Prostate gland (tissue), 2 donors: ENCODE measurements at regions not wholly inside any gene's neighbourhood (a gene's known extent, or its start where the extent isn't known, plus 50 kb on each side); places are given as distances from the start of the nearest gene placed in this dataset.

Experiments
- DNase-seq: peaks from one replicate; pipeline ENCODE4 v3.0.0-alpha.2; 2019; ENCODE audit warnings: low spot score
- H3K27ac ChIP-seq, 2 donors: fragments of 200-600 bp; sonication (generic); 2 replicates each; pipeline ENCODE4 v1.5.1; 2017 to 2019
- H3K27me3 ChIP-seq: fragments of 200-600 bp; sonication (generic); replicated peaks from 2 replicates; pipeline ENCODE4 v1.5.1; 2019; ENCODE audit not compliant: insufficient read depth
- H3K36me3 ChIP-seq, 2 donors: fragments of 200-600 bp; sonication (generic); 1 replicate in 1 of 2; 2 replicates in 1 of 2; pipeline versions ENCODE4 v1.5.1 to v1.8.1; 2017 to 2019
- H3K4me1 ChIP-seq: fragments of 200-600 bp; sonication (generic); replicated peaks from 2 replicates; pipeline ENCODE4 v1.5.1; 2019
- H3K4me3 ChIP-seq, 2 donors: fragments of 200-600 bp; sonication (generic); 2 replicates each; pipeline ENCODE4 v1.5.1; 2017 to 2019
- H3K9me3 ChIP-seq: fragments of 200-600 bp; sonication (generic); 2 replicates; pipeline ENCODE4 v1.5.1; 2017
- POLR2A ChIP-seq: fragments of 450-650 bp; IDR thresholded peaks from one replicate; pipeline ENCODE4 v1.6.1; 2016; ENCODE audit warnings: antibody characterized with exemption, mild to moderate bottlenecking
- POLR2AphosphoS5 ChIP-seq: sonication (generic); formaldehyde crosslinking; IDR thresholded peaks from one replicate; pipeline ENCODE4 v1.6.1; 2017; ENCODE audit warnings: antibody characterized with exemption
- WGBS: methylation state at CpG from one replicate; pipeline ENCODE4 v1.1.5; 2018; 5-methylcytosine and 5-hydroxymethylcytosine counted together
- intact Hi-C: fragments of 100-400 bp; cut with DNase I; formaldehyde crosslinking; loops from one replicate; pipeline ENCODE4 v1.14.2; 2022
- TF ChIP-seq, protein P1 (sequence below), 4 experiments: fragments of 200-600 bp in 2 of 4; fragments of 450-650 bp in 2 of 4; sonication (generic) in 2 of 4; IDR thresholded peaks; 1 replicate in 3 of 4; 2 replicates in 1 of 4; pipeline ENCODE4 v1.5.1; 2016 to 2019; ENCODE audit warnings: antibody characterized with exemption in 4 of 4, mild to moderate bottlenecking in 2 of 4, moderate library complexity in 2 of 4

DNA sequence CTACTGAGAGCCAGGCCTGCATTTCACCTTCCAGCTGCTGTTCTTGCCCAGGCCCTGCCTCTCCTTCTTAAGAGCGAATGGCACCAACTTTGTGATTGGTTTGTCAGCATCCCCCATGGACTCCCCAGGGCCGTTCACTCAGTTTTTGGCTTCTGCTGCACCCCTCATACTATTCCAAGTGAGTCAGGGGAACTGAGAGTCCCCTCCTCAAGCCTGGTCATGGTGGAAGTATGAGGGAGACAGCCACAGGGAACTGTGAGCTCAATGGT, 62.4 kb upstream of the ANTXRL start:
- intact Hi-C loops, result loop anchor here (10.0 kb wide), 1 partner anchor 330 kb away; the partner anchor contains the start of gene GPRIN2
- no peak for DNase-seq
- no peaks in the 10 kb centered on the region for H3K9me3 ChIP-seq
- H3K4me3 ChIP-seq, result no peak overlapping the region
- H3K27me3 ChIP-seq, result no peaks in the 10 kb centered on the region
- no peaks in the 10 kb centered on the region for H3K36me3 ChIP-seq
- no peak overlapping the region for H3K27ac ChIP-seq
- TF ChIP-seq POLR2A (no peak), POLR2AphosphoS5 (no peak)
- TF ChIP-seq, protein P1, sequence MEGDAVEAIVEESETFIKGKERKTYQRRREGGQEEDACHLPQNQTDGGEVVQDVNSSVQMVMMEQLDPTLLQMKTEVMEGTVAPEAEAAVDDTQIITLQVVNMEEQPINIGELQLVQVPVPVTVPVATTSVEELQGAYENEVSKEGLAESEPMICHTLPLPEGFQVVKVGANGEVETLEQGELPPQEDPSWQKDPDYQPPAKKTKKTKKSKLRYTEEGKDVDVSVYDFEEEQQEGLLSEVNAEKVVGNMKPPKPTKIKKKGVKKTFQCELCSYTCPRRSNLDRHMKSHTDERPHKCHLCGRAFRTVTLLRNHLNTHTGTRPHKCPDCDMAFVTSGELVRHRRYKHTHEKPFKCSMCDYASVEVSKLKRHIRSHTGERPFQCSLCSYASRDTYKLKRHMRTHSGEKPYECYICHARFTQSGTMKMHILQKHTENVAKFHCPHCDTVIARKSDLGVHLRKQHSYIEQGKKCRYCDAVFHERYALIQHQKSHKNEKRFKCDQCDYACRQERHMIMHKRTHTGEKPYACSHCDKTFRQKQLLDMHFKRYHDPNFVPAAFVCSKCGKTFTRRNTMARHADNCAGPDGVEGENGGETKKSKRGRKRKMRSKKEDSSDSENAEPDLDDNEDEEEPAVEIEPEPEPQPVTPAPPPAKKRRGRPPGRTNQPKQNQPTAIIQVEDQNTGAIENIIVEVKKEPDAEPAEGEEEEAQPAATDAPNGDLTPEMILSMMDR (IDR thresholded peaks at IDR 0.05), result no peak
- H3K4me1 ChIP-seq, result no peaks in the 10 kb centered on the region
- 89% methylated on average over 2 of the region's 2 CpGs for WGBS

- no peak overlapping the region for H3K4me3 ChIP-seq
- TF ChIP-seq POLR2A, result no peak
- no peak for TF ChIP-seq POLR2AphosphoS5
- TF ChIP-seq, protein P1 (IDR thresholded peaks at IDR 0.05), result no peak
- H3K36me3 ChIP-seq, result no peaks in the 10 kb centered on the region
- H3K27me3 ChIP-seq, result no peaks in the 10 kb centered on the region
- no peak for DNase-seq
- no peak overlapping the region for H3K27ac ChIP-seq
- H3K4me1 ChIP-seq, result no peaks in the 10 kb centered on the region
- no peaks in the 10 kb centered on the region for H3K9me3 ChIP-seq
- intact Hi-C loops, result loop anchor here (10.0 kb wide), 1 partner anchor 329 kb away; the partner anchor contains the start of gene GPRIN2
- WGBS, result 77% methylated on average over 5 of the region's 5 CpGs
Measured at GRCh38 chr10:46225597-46225996, 61.2 kb upstream of the ANTXRL start.

DNA sequence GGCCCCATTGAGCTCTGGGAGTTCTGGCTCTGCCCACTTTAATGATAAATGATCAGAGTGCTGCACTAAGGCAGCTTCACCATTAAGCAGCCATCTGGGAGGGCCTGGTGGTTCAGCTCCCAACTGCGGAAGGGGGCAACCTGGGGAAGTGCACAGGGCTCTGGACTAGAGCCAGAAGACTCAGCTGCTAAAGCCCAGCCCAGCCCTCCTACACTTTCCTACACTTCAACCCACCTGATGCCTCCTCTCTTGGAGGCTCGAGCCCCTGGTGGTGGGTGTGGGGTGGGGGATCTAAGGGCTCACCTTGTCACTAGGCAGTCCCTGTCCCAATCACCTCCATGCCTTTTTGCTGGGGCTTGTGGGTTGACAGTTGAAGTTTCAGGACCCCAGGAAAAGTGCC, 60.6 kb upstream of the ANTXRL start:
- TF ChIP-seq POLR2AphosphoS5 (no peak), POLR2A (no peak)
- TF ChIP-seq, protein P1 (IDR thresholded peaks at IDR 0.05), result no peak
- intact Hi-C loops, result loop anchor here (10.0 kb wide), 1 partner anchor 329 kb away; the partner anchor contains the start of gene GPRIN2
- H3K4me3 ChIP-seq, result no peak overlapping the region
- no peaks in the 10 kb centered on the region for H3K9me3 ChIP-seq
- H3K27me3 ChIP-seq, result no peaks in the 10 kb centered on the region
- H3K4me1 ChIP-seq, result no peaks in the 10 kb centered on the region
- no peak for DNase-seq
- 61% methylated on average over 2 of the region's 2 CpGs for whole genome bisulfite sequencing
- no peaks in the 10 kb centered on the region for H3K36me3 ChIP-seq
- no peak overlapping the region for H3K27ac ChIP-seq

GRCh38 chr10:46226900-46227558, 59.8 kb upstream of the ANTXRL start:
- Histone ChIP-seq H3K27me3 (no peaks in the 10 kb centered on the region), H3K36me3 (no peaks in the 10 kb centered on the region), H3K9me3 (no peaks in the 10 kb centered on the region), H3K27ac (no peak overlapping the region), H3K4me3 (no peak overlapping the region), H3K4me1 (no peaks in the 10 kb centered on the region)
- intact Hi-C loops, result loop anchor here (10.0 kb wide), 1 partner anchor 328 kb away; the partner anchor contains the start of gene GPRIN2
- peak; percentile 2 for DNase-seq
- TF ChIP-seq, protein P1 (IDR thresholded peaks at IDR 0.05), result no peak
- TF ChIP-seq POLR2AphosphoS5 (no peak), POLR2A (no peak)
- WGBS, result 86% methylated on average over 7 of the region's 7 CpGs

DNA sequence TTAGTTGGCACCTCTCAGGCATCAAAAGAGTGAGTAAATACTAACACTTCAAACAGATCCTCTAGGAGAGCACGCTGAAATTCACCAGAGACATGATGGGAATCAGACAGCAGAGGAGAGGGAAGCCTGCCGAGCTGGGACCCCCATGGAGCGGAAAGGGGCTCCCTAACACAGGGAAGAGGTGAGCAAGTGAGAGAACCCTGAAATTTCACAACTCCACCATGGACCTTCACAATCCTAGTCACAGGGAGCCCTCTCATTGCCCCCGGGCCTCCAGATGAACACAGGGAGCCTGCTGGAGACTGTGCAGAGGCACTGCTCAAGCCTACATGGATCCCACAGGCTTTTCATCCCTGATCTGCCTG, 59.2 kb upstream of the ANTXRL start:
- TF ChIP-seq POLR2AphosphoS5 (no peak), POLR2A (no peak)
- TF ChIP-seq, protein P1 (IDR thresholded peaks at IDR 0.05), result no peak
- no peaks in the 10 kb centered on the region for H3K27me3 ChIP-seq
- no peak for DNase-seq

More for the DNA sequence above, 59.2 kb upstream of the ANTXRL start:
- Histone ChIP-seq H3K36me3 (no peaks in the 10 kb centered on the region), H3K4me1 (no peaks in the 10 kb centered on the region), H3K27ac (peak overlapping the region; percentile 5 to 21), H3K4me3 (no peak overlapping the region), H3K9me3 (no peaks in the 10 kb centered on the region)
- intact Hi-C loops, result loop anchor here (10.0 kb wide), 1 partner anchor 327 kb away; the partner anchor contains the start of gene GPRIN2
- 65% methylated on average over 4 of the region's 4 CpGs for WGBS
